ENCODE measurements at regions not wholly inside any gene's neighbourhood (a gene's known extent, or its start where the extent isn't known, plus 50 kb on each side); places are given as distances from the start of the nearest gene placed in this dataset.

- DNase-seq (ENCODE audit: low spot score), result no peak
Observed at GRCh38 chr7:136256491-136256890, 279.3 kb upstream of the MTPN start.

- no peak for DNase-seq (ENCODE audit: low spot score)
Observed at GRCh38 chr7:136254148-136254547, 277.0 kb upstream of the MTPN start.

- no peak for DNase-seq (ENCODE audit: low spot score)
Observed at GRCh38 chr7:136251826-136252225, 274.7 kb upstream of the MTPN start.

- no peak for DNase-seq (ENCODE audit: low spot score)
Observed at GRCh38 chr7:136247211-136247610, 270.1 kb upstream of the MTPN start.

GRCh38 chr7:136245327-136246004 is 268.3 kb upstream of the MTPN start:
- no peak for DNase-seq (ENCODE audit: low spot score)

GRCh38 chr7:136234040-136234439 is 256.9 kb upstream of the MTPN start:
- DNase-seq (ENCODE audit: low spot score), result no peak

- no peak for DNase-seq (ENCODE audit: low spot score)
Observed at GRCh38 chr7:136230210-136230609, 253.1 kb upstream of the MTPN start.

- no peak for DNase-seq (ENCODE audit: low spot score)
Observed at GRCh38 chr7:136229790-136230189, 252.6 kb upstream of the MTPN start.

GRCh38 chr7:136228171-136228570 is 251.0 kb upstream of the MTPN start:
- DNase-seq (ENCODE audit: low spot score), result no peak

GRCh38 chr7:136214356-136214755 is 237.2 kb upstream of the MTPN start:
- DNase-seq (ENCODE audit: low spot score), result no peak

- DNase-seq (ENCODE audit: low spot score), result no peak
Observed at GRCh38 chr7:136213012-136213411, 235.9 kb upstream of the MTPN start.

GRCh38 chr7:136210664-136211063 is 233.5 kb upstream of the MTPN start:
- DNase-seq (ENCODE audit: low spot score), result no peak

GRCh38 chr7:136210079-136210478 is 232.9 kb upstream of the MTPN start:
- no peak for DNase-seq (ENCODE audit: low spot score)

- no peak for DNase-seq (ENCODE audit: low spot score)
Observed at GRCh38 chr7:136205956-136206355, 228.8 kb upstream of the MTPN start.

GRCh38 chr7:136198168-136198567 is 221.0 kb upstream of the MTPN start:
- no peak for DNase-seq (ENCODE audit: low spot score)

GRCh38 chr7:136194878-136195277 is 217.7 kb upstream of the MTPN start:
- DNase-seq (ENCODE audit: low spot score), result no peak

- DNase-seq (ENCODE audit: low spot score), result no peak
Observed at GRCh38 chr7:136193940-136194339, 216.8 kb upstream of the MTPN start.

GRCh38 chr7:136189506-136189998 is 212.4 kb upstream of the MTPN start:
- DNase-seq (ENCODE audit: low spot score), result peak; percentile 12

GRCh38 chr7:136186281-136186680 is 209.1 kb upstream of the MTPN start:
- no peak for DNase-seq (ENCODE audit: low spot score)

GRCh38 chr7:136184719-136185118 is 207.6 kb upstream of the MTPN start:
- DNase-seq (ENCODE audit: low spot score), result no peak

- peak; percentile 8 for DNase-seq (ENCODE audit: low spot score)
Observed at GRCh38 chr7:136183981-136184380, 206.8 kb upstream of the MTPN start.

GRCh38 chr7:136180984-136181383 is 203.8 kb upstream of the MTPN start:
- DNase-seq (ENCODE audit: low spot score), result no peak

- DNase-seq (ENCODE audit: low spot score), result no peak
Observed at GRCh38 chr7:136179851-136180721, 202.9 kb upstream of the MTPN start.

Data from HT-29 (cell line).